ENCODE measurements at regions not wholly inside any gene's neighbourhood (a gene's known extent, or its start where the extent isn't known, plus 50 kb on each side); places are given as distances from the start of the nearest gene placed in this dataset.

DNA sequence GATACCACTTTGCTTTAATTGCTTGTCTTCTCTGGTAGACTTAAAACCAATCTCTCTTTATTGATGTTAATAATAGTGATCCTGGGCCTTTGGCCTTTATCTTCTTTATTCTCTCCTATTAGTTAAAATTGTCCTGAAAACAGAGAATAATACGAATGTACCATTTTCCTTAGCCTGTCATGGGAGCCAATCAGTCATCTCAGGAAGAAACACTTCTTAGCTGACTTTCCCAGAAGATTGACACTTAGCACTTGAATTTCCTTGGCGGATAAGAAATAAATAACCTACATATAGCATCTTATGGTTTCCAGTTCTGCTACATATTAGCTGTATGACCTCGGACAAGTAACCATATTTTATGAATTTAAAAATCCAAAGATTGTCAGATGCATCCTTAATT lies 338.4 kb upstream of the SLC14A2 start:
- no peak overlapping the region for H3K4me3 ChIP-seq
- no peak overlapping the region for H3K27ac ChIP-seq
- H3K4me1 ChIP-seq, result peaks cover 0 to 11% (median 0%) of the 10 kb centered on the region in 4 donors
- no peaks in the 10 kb centered on the region for H3K27me3 ChIP-seq
- H3K36me3 ChIP-seq, result no peaks in the 10 kb centered on the region
- no peaks in the 10 kb centered on the region for H3K9me3 ChIP-seq
- intact Hi-C loops (cut with DNase I), result loop anchor here in 1 of 2 donors (10.0 kb wide), 1 partner anchor 48 kb away; no protein-coding TSS in a partner anchor
- WGBS (ENCODE audit: insufficient coverage, low coverage, low lambda C conversion rate, missing lambda C conversion rate), result 74% methylated on average over 3 of the region's 3 CpGs
- no peak for TF ChIP-seq POLR2A (IDR thresholded peaks at IDR 0.05)
- TF ChIP-seq, protein P1, sequence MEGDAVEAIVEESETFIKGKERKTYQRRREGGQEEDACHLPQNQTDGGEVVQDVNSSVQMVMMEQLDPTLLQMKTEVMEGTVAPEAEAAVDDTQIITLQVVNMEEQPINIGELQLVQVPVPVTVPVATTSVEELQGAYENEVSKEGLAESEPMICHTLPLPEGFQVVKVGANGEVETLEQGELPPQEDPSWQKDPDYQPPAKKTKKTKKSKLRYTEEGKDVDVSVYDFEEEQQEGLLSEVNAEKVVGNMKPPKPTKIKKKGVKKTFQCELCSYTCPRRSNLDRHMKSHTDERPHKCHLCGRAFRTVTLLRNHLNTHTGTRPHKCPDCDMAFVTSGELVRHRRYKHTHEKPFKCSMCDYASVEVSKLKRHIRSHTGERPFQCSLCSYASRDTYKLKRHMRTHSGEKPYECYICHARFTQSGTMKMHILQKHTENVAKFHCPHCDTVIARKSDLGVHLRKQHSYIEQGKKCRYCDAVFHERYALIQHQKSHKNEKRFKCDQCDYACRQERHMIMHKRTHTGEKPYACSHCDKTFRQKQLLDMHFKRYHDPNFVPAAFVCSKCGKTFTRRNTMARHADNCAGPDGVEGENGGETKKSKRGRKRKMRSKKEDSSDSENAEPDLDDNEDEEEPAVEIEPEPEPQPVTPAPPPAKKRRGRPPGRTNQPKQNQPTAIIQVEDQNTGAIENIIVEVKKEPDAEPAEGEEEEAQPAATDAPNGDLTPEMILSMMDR (IDR thresholded peaks at IDR 0.05), result no peak
- no peak for ATAC-seq
- no peak for DNase-seq

DNA sequence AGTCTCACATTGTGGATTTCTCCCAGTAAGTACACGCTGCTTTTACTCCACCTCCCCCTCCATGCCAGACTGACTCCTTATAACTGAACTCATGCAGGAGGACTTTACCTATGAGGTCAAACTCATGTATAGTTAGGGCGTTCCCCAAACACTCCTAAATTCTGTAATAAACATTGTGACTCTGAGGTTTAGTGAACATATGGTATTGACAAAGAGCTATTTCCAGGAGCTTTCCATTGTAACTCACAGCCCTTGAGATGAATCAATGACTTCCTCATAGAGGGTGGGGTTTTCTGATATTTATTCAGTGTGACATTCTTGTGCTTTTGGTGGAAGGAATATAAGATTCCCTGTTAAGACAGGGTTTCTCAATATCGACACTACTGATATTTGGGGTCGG lies 337.4 kb upstream of the SLC14A2 start:
- 90% methylated on average over 4 of the region's 4 CpGs for WGBS (ENCODE audit: insufficient coverage, low coverage, low lambda C conversion rate, missing lambda C conversion rate)
- Histone ChIP-seq H3K4me3 (no peak overlapping the region), H3K9me3 (no peaks in the 10 kb centered on the region), H3K36me3 (no peaks in the 10 kb centered on the region), H3K27me3 (no peaks in the 10 kb centered on the region), H3K4me1 (peaks cover 0 to 11% (median 0%) of the 10 kb centered on the region in 4 donors), H3K27ac (no peak overlapping the region)
- intact Hi-C loops (cut with DNase I), result loop anchor here in 1 of 2 donors (10.0 kb wide), 1 partner anchor 47 kb away; no protein-coding TSS in a partner anchor
- no peak for TF ChIP-seq POLR2A (IDR thresholded peaks at IDR 0.05)
- TF ChIP-seq, protein P1 (IDR thresholded peaks at IDR 0.05), result no peak
- ATAC-seq (no peak), DNase-seq (no peak)

DNA sequence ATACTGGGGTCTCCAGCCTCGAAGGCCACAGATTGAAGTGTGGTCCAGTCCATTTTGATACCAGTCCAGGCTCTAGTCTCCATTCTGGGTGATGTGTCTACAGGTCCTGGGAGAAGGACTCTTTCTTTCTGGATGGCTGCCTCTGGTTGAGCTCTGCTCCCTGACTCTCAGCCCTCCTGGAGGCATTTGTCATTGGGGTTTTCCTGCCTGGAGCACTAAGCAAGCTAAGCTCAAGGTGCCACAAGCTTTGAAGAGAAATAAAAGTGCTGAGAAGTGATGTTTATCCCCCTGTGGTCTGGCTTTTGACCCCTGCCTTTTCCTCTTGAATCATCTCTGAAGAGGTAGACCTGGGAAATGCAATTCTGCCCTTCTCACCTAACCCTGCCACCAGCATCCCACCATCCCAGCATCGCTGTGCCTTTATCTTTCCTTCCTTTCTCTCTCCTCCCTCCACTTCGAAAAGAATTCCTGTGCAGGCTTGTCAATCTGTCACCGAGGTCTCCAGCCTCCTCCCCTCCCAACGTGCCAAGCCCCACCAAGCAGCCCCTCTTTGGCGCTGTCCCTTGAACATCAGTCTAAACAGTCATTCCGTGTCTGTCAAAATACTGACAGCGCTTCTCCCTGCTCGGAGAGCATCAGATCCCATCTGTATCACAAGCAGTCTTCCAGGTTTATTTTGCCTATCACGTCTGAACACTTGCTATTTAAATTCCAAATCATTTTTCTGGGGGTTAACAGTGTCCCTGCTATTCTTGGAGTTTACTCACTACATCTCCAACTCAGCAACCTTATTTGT lies 334.6 kb upstream of the SLC14A2 start:
- TF ChIP-seq POLR2A (IDR thresholded peaks at IDR 0.05), result no peak
- TF ChIP-seq, protein P1 (IDR thresholded peaks at IDR 0.05), result no peak
- H3K27ac ChIP-seq, result no peak overlapping the region
- H3K9me3 ChIP-seq, result no peaks in the 10 kb centered on the region
- H3K27me3 ChIP-seq, result no peaks in the 10 kb centered on the region
- intact Hi-C loops (cut with DNase I), result loop anchor here in 1 of 2 donors (10.0 kb wide), 1 partner anchor 94 kb away; no protein-coding TSS in a partner anchor
- WGBS (ENCODE audit: insufficient coverage, low coverage, low lambda C conversion rate, missing lambda C conversion rate), result 79% methylated on average over 6 of the region's 10 CpGs
- ATAC-seq, result no peak
- DNase-seq, result no peak
- H3K36me3 ChIP-seq, result no peaks in the 10 kb centered on the region
- no peak overlapping the region for H3K4me3 ChIP-seq
- no peaks in the 10 kb centered on the region for H3K4me1 ChIP-seq

DNA sequence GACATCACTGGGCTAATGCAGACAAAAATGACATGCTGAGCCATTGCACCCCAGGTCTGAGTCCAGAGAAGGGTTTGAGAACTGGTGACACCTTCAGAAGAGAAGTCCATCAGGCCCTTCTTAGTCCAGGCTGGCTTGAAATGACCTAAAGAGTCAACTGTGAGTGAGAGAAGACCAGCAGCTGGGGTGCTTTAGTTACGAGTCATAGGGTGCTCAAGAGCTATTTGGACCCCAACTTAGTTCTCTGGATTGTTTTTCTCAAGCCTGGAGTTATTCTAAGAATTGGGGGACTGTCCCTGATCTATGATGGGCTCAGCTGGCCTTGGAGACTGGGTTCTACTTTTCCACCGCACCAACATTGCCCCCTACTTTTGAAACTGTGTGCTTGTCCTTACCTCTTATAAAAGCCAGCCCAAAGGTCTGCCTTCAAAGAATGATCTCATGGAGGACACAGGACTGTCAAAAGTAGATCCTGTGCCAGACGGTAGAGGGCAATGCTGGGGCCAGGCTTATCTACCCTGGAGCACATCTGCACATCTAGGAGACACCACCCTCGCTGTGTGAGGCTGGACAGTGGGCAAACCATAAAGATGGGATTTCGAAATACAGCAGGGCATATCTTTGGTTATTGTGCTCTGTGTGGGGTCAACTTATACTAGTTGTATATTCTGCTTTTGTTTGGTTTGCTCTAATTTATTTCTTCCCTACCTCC lies 333.0 kb upstream of the SLC14A2 start:
- H3K36me3 ChIP-seq, result no peaks in the 10 kb centered on the region
- no peaks in the 10 kb centered on the region for H3K27me3 ChIP-seq
- ATAC-seq, result peak; percentile 39 to 73 (median 65)
- H3K4me3 ChIP-seq, result no peak overlapping the region
- H3K4me1 ChIP-seq, result no peaks in the 10 kb centered on the region
- H3K9me3 ChIP-seq, result no peaks in the 10 kb centered on the region
- 44% methylated on average over 4 of the region's 5 CpGs for WGBS (ENCODE audit: insufficient coverage, low coverage, low lambda C conversion rate, missing lambda C conversion rate)
- DNase-seq, result no peak
- no peak overlapping the region for H3K27ac ChIP-seq
- TF ChIP-seq POLR2A (IDR thresholded peaks at IDR 0.05), result no peak
- TF ChIP-seq, protein P1 (IDR thresholded peaks at IDR 0.05), result peak in 2 of 4 donors; percentile 5 to 21
- intact Hi-C loops (cut with DNase I), result loop anchor here in 1 of 2 donors (10.0 kb wide), 1 partner anchor 93 kb away; no protein-coding TSS in a partner anchor

Data from right lobe of liver (tissue), 6 donors.